K562 (cell line): ENCODE measurements at regions not wholly inside any gene's neighbourhood (a gene's known extent, or its start where the extent isn't known, plus 50 kb on each side); places are given as distances from the start of the nearest gene placed in this dataset.

ENCODE experiments used
- ATAC-seq: fragments of 200-7000 bp; cut with Tn5 transposase; 3 replicates; pipeline ENCODE4 v1.9.1; 2020; ENCODE audit warnings: moderate library complexity
- BruUV-seq: library from RNA; stranded (reverse); fragments of 400-500 nt; replicated peaks from 2 replicates; lab custom pipeline; 2021; lab: Mats Ljungman, UMichigan
- CTCF ChIA-PET: fragments of 300-600 bp; formaldehyde crosslinking; extraction: SDS; loops from one replicate; lab custom pipeline; 2021; ENCODE audit warnings: low intra/inter-chr PET ratio; lab: Yijun Ruan, JAX
- POLR2A ChIA-PET: fragments of 300-600, 350-650 bp; sonication (Branson Sonifier 250); formaldehyde crosslinking; extraction: SDS; loops from one replicate; lab custom pipeline; 2021; ENCODE audit warnings: antibody characterized with exemption, inconsistent platforms; lab: Yijun Ruan, JAX
- DNase-seq, 4 experiments: peaks; one replicate each; pipeline versions ENCODE4 v3.0.0 to v3.0.0-alpha.2; 2011 to 2018; ENCODE audit warnings: low spot score in 3 of 4, mixed read lengths in 3 of 4; ENCODE audit errors: extremely low read depth in 1 of 4
- FAIRE-seq: peaks from 2 replicates; lab custom pipeline; 2011; peaks lifted over from hg19 to GRCh38; lab: Jason Lieb, UNC
- H2AFZ ChIP-seq: 2 replicates; pipeline ENCODE4 v1.6.0; 2011; ENCODE audit warnings: low read depth, low read length, control low read depth, inconsistent platforms
- H3K27ac ChIP-seq: fragments of 200-600 bp; 3 replicates; pipeline ENCODE4 v1.8.0; 2011; ENCODE audit warnings: low read depth, mild to moderate bottlenecking, control low read depth, inconsistent platforms, low read length, moderate library complexity, mixed read lengths; ENCODE audit errors: extremely low read depth
- H3K27me3 ChIP-seq, 2 experiments: fragments of 300-600 bp in 1 of 2; 2 replicates in 1 of 2; 3 replicates in 1 of 2; pipeline versions ENCODE4 v1.6.0 to v1.8.0; 2011; ENCODE audit warnings: inconsistent platforms in 2 of 2, low read length in 2 of 2, mild to moderate bottlenecking in 1 of 2, mixed read lengths in 1 of 2, moderate library complexity in 1 of 2; ENCODE audit not compliant: control insufficient read depth in 2 of 2, insufficient read depth in 2 of 2
- H3K36me3 ChIP-seq: fragments of 300-600 bp; 3 replicates; pipeline ENCODE4 v1.8.0; 2011; ENCODE audit warnings: mild to moderate bottlenecking, low read length, inconsistent platforms; ENCODE audit not compliant: control insufficient read depth, insufficient read depth
- H3K4me1 ChIP-seq, 2 experiments: fragments of 200-600 bp in 1 of 2; replicated peaks in 1 of 2; 2 replicates in 1 of 2; 3 replicates in 1 of 2; pipeline versions ENCODE4 v1.5.1 to v1.8.0; 2011; ENCODE audit warnings: inconsistent platforms in 2 of 2, low read length in 2 of 2, mild to moderate bottlenecking in 1 of 2, mixed read lengths in 1 of 2, moderate library complexity in 1 of 2; ENCODE audit not compliant: control insufficient read depth in 2 of 2, insufficient read depth in 2 of 2
- H3K4me2 ChIP-seq: 2 replicates; pipeline ENCODE4 v1.6.1; 2011; ENCODE audit warnings: low read length, control low read depth, inconsistent platforms, mixed read lengths; ENCODE audit not compliant: insufficient read depth
- H3K4me3 ChIP-seq: fragments of 200-600 bp; sonication (generic), shearing (Covaris generic); 2 replicates; pipeline ENCODE4 v1.5.1; 2016; ENCODE audit warnings: control low read depth, inconsistent platforms
- H3K79me2 ChIP-seq: fragments of 200-600 bp; 3 replicates; pipeline ENCODE4 v1.8.0; 2011; ENCODE audit warnings: low read length, inconsistent platforms; ENCODE audit not compliant: control insufficient read depth, insufficient read depth
- H3K9ac ChIP-seq, 2 experiments: 2 replicates each; pipeline versions ENCODE4 v1.6.0 to v1.6.1; 2011; ENCODE audit warnings: low read depth in 2 of 2, low read length in 2 of 2, control low read depth in 1 of 2, inconsistent platforms in 1 of 2, mild to moderate bottlenecking in 1 of 2, mixed read lengths in 1 of 2; ENCODE audit not compliant: insufficient read depth in 1 of 2
- H3K9me1 ChIP-seq: one replicate; pipeline ENCODE4 v1.6.0; 2011; ENCODE audit warnings: inconsistent platforms, mild to moderate bottlenecking, low read length, moderate library complexity; ENCODE audit not compliant: control insufficient read depth, insufficient read depth
- H3K9me3 ChIP-seq: replicated peaks from 2 replicates; pipeline ENCODE4 v1.5.1; 2011; ENCODE audit warnings: low read depth, low read length, inconsistent platforms; ENCODE audit not compliant: control insufficient read depth, insufficient read depth
- H4K20me1 ChIP-seq: replicated peaks from 2 replicates; pipeline ENCODE4 v1.6.1; 2011; ENCODE audit warnings: low read length, inconsistent platforms, mixed read lengths; ENCODE audit not compliant: control insufficient read depth, insufficient read depth
- BDP1 ChIP-seq: IDR thresholded peaks from 3 replicates; pipeline ENCODE4 v1.6.1; 2011; ENCODE audit not compliant: insufficient read length, insufficient read depth
- CEBPB ChIP-seq: fragments of 450-650 bp; IDR thresholded peaks from 2 replicates; pipeline ENCODE4 v1.6.1; 2016; ENCODE audit warnings: missing genetic modification characterization, missing compliant biosample characterization
- CHD4 ChIP-seq: fragments of 200-600 bp; sonication (generic); IDR thresholded peaks from 3 replicates; pipeline ENCODE4 v1.6.1; 2012; ENCODE audit warnings: low read depth, mild to moderate bottlenecking, mixed read lengths, low read length, inconsistent platforms; ENCODE audit not compliant: insufficient read depth, insufficient replicate concordance, poor library complexity, severe bottlenecking
- CUX1 ChIP-seq: fragments of 200-800 bp; sonication (Bioruptor generic); IDR thresholded peaks from 2 replicates; pipeline ENCODE4 v1.6.1; 2016; ENCODE audit warnings: missing genetic modification characterization, missing compliant biosample characterization
- ETV1 ChIP-seq: fragments of 450-650 bp; conservative IDR thresholded peaks from 2 replicates; pipeline ENCODE4 v1.6.1; 2016; ENCODE audit warnings: missing genetic modification characterization, control low read depth, low read depth, missing compliant biosample characterization
- FOXA1 ChIP-seq: fragments of 450-650 bp; IDR thresholded peaks from 2 replicates; pipeline ENCODE4 v1.6.1; 2016; ENCODE audit warnings: mild to moderate bottlenecking, borderline replicate concordance
- GTF2A2 ChIP-seq: IDR thresholded peaks from 2 replicates; pipeline ENCODE4 v1.6.1; 2016; ENCODE audit warnings: mild to moderate bottlenecking, missing genetic modification characterization, missing compliant biosample characterization
- HDAC2 ChIP-seq: fragments of 450-650 bp; IDR thresholded peaks from 2 replicates; pipeline ENCODE4 v1.6.1; 2016; ENCODE audit warnings: mild to moderate bottlenecking
- MYC ChIP-seq, 2 experiments: fragments of 250-450 bp in 1 of 2; sonication (Bioruptor Pico) in 1 of 2; IDR thresholded peaks; 2 replicates each; pipeline versions ENCODE4 v1.5.1 to v1.6.1; 2012 to 2021; ENCODE audit warnings: low read depth in 2 of 2, borderline replicate concordance in 1 of 2, improper control_type of control experiment in 1 of 2, low read length in 1 of 2, mild to moderate bottlenecking in 1 of 2, moderate library complexity in 1 of 2
- PURB ChIP-seq: sonication (generic); formaldehyde crosslinking; IDR thresholded peaks from 2 replicates; pipeline ENCODE4 v1.9.0; 2021; ENCODE audit warnings: low read depth, mild to moderate bottlenecking, missing genetic modification reagents
- TBP ChIP-seq: optimal IDR thresholded peaks from 2 replicates; pipeline ENCODE3; 2011; ENCODE audit warnings: low read depth, low read length, improper control_type of control experiment
- ZKSCAN8 ChIP-seq: fragments of 200-800 bp; sonication (Bioruptor generic); IDR thresholded peaks from 2 replicates; pipeline ENCODE4 v1.6.1; 2016; ENCODE audit warnings: missing genetic modification characterization, missing compliant biosample characterization
- ZNF431 ChIP-seq: sonication (generic); formaldehyde crosslinking; IDR thresholded peaks from 2 replicates; pipeline ENCODE4 v1.8.0; 2022; ENCODE audit warnings: mild to moderate bottlenecking, missing genetic modification reagents
- ZNF57 ChIP-seq: fragments of 450-650 bp; formaldehyde crosslinking; IDR thresholded peaks from 2 replicates; pipeline ENCODE4 v1.4.0; 2020; ENCODE audit warnings: mild to moderate bottlenecking, moderate library complexity
- WGBS: fragments of 100-300 bp; shearing (Covaris generic); methylation state at CpG from one replicate; pipeline ENCODE4 v1.1.6; 2016; ENCODE audit warnings: low coverage, mixed read lengths; ENCODE audit not compliant: insufficient coverage; ENCODE audit errors: missing lambda C conversion rate; 5-methylcytosine and 5-hydroxymethylcytosine counted together
- in situ Hi-C: fragments of 300-500 bp; cut with MboI; formaldehyde crosslinking; loops from 4 replicates; pipeline ENCODE4 v1.15.0; 2018; ENCODE audit warnings: inconsistent platforms, mixed read lengths
- intact Hi-C: fragments of 100-400 bp; cut with micrococcal nuclease; formaldehyde crosslinking; loops from 2 replicates; pipeline ENCODE4 v1.14.2; 2022
- TF ChIP-seq, protein P1 (sequence below): fragments of 450-650 bp; IDR thresholded peaks from 2 replicates; pipeline ENCODE4 v1.6.1; 2017; ENCODE audit warnings: mild to moderate bottlenecking, moderate library complexity

- no TSS peak for BruUV-seq
- no peak overlapping the region for H3K27ac ChIP-seq
- H3K9ac ChIP-seq, result no peak overlapping the region
- in situ Hi-C loops, result no loop called here
- intact Hi-C loops, result no loop called here
- H3K4me2 ChIP-seq, result no peak overlapping the region
- H3K36me3 ChIP-seq, result no peaks in the 10 kb centered on the region
- ATAC-seq (no peak), DNase-seq (no peak), FAIRE-seq (no peak)
- H3K9me3 ChIP-seq, result no peaks in the 10 kb centered on the region
- no peaks in the 10 kb centered on the region for H3K79me2 ChIP-seq
- 5% methylated on average over 3 of the region's 3 CpGs for WGBS
- no peak overlapping the region for H3K4me3 ChIP-seq
- CTCF ChIA-PET, result no interaction called here
- H3K27me3 ChIP-seq, result peaks cover 12 to 54% of the 10 kb centered on the region in 2 experiments
- no peaks in the 10 kb centered on the region for H4K20me1 ChIP-seq
- POLR2A ChIA-PET, result no interaction called here
- H2AFZ ChIP-seq, result no peak overlapping the region
- H3K9me1 ChIP-seq, result no peaks in the 10 kb centered on the region
- no peaks in the 10 kb centered on the region for H3K4me1 ChIP-seq
- TF ChIP-seq ZNF57 (CRISPR knock-in tag) (no peak), MYC (IDR thresholded peaks at IDR 0.05; ENCODE audit: low read depth, low read length) (no peak), MYC (CRISPR knock-in tag; IDR thresholded peaks at IDR 0.05; ENCODE audit: borderline replicate concordance, low read depth) (no peak), CHD4 (no peak), PURB (CRISPR knock-in tag) (no peak), CEBPB (tag) (no peak), ETV1 (no peak), GTF2A2 (tag) (no peak), FOXA1 (no peak), ZKSCAN8 (no peak), CUX1 (CRISPR knock-in tag) (no peak), HDAC2 (no peak), BDP1 (no peak), ZNF431 (no peak), TBP (no peak)
- TF ChIP-seq, protein P1, sequence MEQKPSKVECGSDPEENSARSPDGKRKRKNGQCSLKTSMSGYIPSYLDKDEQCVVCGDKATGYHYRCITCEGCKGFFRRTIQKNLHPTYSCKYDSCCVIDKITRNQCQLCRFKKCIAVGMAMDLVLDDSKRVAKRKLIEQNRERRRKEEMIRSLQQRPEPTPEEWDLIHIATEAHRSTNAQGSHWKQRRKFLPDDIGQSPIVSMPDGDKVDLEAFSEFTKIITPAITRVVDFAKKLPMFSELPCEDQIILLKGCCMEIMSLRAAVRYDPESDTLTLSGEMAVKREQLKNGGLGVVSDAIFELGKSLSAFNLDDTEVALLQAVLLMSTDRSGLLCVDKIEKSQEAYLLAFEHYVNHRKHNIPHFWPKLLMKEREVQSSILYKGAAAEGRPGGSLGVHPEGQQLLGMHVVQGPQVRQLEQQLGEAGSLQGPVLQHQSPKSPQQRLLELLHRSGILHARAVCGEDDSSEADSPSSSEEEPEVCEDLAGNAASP, result no peak
Measured at GRCh38 chr16:49961089-49961488, 63.9 kb upstream of the CNEP1R1 start.
